ENCODE measurements at regions not wholly inside any gene's neighbourhood (a gene's known extent, or its start where the extent isn't known, plus 50 kb on each side); places are given as distances from the start of the nearest gene placed in this dataset.

DNA sequence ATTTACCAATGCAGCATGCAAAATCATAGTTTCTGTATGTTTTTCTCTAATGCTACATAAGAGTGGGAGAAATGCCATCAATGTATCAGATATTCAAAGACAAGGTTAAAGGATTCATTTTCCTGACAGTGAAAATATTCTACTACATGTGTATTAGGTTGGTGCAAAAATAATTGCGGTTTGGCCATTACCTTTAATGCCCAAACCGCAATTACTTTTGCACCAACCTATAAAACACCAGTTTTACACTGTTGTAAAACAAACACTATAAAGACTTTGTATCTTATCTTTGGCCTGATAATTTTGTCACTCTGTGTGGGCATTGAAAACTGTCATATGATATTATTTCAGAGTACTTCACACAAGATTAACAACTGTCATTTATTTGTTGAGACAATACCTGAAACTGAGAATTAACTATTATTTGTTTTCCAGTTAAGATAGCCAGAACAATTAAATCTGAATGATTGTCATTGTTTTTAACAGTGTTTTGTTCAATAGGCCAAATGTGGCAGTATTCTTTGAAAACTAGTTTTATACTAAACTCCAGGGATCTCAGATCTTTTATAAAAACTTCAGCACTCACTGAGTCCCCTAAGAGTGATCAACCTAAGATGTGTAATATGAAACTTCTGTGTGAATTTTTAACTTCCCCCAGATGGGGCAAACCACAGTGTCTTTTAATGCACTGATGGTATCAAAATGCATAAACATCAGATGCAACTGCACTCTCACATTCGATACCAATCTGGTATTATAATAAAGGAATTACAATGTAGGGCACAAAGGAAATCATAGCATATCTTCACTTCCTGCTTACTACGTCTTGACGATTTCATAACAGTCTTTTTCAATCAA is 53.8 kb upstream of the FBN2 start:
- Histone ChIP-seq H3K27me3 (ENCODE audit: control insufficient read depth, insufficient read depth, low read length) (no peaks in the 10 kb centered on the region), H3K9ac (ENCODE audit: low read depth, low read length) (no peak overlapping the region)

DNA sequence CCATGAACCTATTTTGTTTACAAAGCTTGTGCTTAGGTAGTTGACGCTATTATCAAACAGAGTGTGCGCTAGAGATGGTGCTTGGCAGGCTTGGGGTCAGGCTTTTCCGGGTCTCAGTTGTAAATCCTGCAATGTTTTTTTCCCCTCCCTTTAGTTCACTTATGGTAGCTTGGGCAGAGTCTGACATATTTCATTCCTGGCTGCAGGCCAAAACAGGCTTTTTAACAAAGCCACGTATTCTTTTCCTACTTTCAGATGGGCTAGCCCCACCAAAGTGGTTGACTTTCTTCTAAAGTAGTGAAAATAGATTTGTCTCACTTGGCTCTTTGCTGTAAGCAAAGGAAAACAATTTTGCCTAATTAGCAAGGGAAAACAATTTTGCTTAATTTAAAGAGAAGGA is 58.0 kb upstream of the FBN2 start:
- no peak overlapping the region for H3K9ac ChIP-seq (ENCODE audit: low read depth, low read length)
- H3K36me3 ChIP-seq (ENCODE audit: control insufficient read depth, insufficient read depth, low read length): no peaks in the 10 kb centered on the region
- no peaks in the 10 kb centered on the region for H3K27me3 ChIP-seq (ENCODE audit: control insufficient read depth, insufficient read depth, low read length)

More for the DNA sequence above, 53.8 kb upstream of the FBN2 start:
- no peak overlapping the region for H3K4me3 ChIP-seq (ENCODE audit: low read depth, low read length)
- no peaks in the 10 kb centered on the region for H3K4me1 ChIP-seq (ENCODE audit: control insufficient read depth, insufficient read depth, low read length)
- H3K9me3 ChIP-seq (ENCODE audit: control insufficient read depth, insufficient read depth, low read length): no peaks in the 10 kb centered on the region
- H3K36me3 ChIP-seq (ENCODE audit: control insufficient read depth, insufficient read depth, low read length): no peaks in the 10 kb centered on the region

DNA sequence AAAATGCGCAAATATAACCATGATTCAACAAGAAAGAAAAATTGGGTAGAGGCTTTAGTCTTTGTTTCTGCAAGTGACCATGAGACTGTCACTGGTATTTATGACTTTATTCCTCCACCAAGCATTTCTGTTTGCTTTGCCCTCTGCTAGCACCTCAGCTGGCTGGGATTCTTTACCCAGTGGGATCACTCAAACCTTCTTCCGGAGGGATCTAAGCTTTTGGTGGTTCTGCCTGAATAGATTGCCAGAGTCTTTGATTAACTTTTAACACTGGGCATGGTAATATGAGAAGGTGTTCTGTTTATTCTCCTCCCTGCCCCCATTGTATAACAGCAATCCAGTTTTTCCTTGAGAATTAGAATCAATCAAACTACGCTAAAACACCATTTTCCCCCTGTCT is 59.1 kb upstream of the FBN2 start:
- H3K36me3 ChIP-seq (ENCODE audit: control insufficient read depth, insufficient read depth, low read length): no peaks in the 10 kb centered on the region
- H3K9ac ChIP-seq (ENCODE audit: low read depth, low read length): no peak overlapping the region
- H3K4me3 ChIP-seq (ENCODE audit: low read depth, low read length): no peak overlapping the region
- no peaks in the 10 kb centered on the region for H3K9me3 ChIP-seq (ENCODE audit: control insufficient read depth, insufficient read depth, low read length)
- H3K4me1 ChIP-seq (ENCODE audit: control insufficient read depth, insufficient read depth, low read length): no peaks in the 10 kb centered on the region
- no peaks in the 10 kb centered on the region for H3K27me3 ChIP-seq (ENCODE audit: control insufficient read depth, insufficient read depth, low read length)

More for the DNA sequence above, 58.0 kb upstream of the FBN2 start:
- H3K4me1 ChIP-seq (ENCODE audit: control insufficient read depth, insufficient read depth, low read length): no peaks in the 10 kb centered on the region
- H3K4me3 ChIP-seq (ENCODE audit: low read depth, low read length): no peak overlapping the region
- no peaks in the 10 kb centered on the region for H3K9me3 ChIP-seq (ENCODE audit: control insufficient read depth, insufficient read depth, low read length)

DNA sequence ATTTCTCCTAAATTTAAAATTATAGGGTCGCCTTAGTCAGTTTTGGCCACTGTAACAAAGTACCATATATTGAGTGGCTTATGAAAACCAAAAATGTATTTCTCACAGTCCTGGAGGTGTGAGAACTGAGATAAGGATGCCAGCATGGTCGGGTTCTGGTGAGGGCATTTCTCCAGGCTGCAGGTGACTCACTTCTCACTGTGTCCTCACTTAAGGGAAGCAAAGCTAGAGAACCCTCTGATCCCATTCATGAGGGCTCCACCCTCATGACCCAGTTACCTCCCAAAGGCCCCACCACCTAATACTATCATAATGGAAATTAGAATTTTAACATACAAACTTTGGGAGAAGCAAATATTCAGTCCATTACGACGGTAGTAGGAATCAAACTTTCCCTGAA is 75.1 kb upstream of the FBN2 start:
- no peaks in the 10 kb centered on the region for H3K9me3 ChIP-seq (ENCODE audit: control insufficient read depth, insufficient read depth, low read length)
- H3K4me1 ChIP-seq (ENCODE audit: control insufficient read depth, insufficient read depth, low read length): no peaks in the 10 kb centered on the region
- no peaks in the 10 kb centered on the region for H3K36me3 ChIP-seq (ENCODE audit: control insufficient read depth, insufficient read depth, low read length)
- H3K4me3 ChIP-seq (ENCODE audit: low read depth, low read length): no peak overlapping the region
- H3K27me3 ChIP-seq (ENCODE audit: control insufficient read depth, insufficient read depth, low read length): no peaks in the 10 kb centered on the region
- H3K9ac ChIP-seq (ENCODE audit: low read depth, low read length): no peak overlapping the region

DNA sequence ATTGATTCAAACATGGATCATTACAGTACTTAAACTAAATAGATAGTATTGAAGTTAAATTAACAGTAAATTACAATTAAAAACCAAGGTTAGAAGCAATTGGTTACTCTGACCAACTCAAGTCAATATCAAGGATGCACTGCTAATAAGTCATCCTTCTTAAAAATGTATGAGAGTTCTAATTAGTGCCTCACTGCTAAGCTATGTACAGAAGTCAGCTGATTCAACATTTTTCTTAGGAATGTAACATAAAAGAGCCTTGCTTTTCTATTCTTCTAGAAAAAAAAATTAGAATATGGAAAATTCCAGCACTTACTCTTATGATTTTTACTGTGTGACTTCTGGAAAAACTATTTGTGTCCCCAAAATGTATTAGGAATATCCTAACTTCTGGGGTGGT is 75.7 kb upstream of the FBN2 start:
- H3K36me3 ChIP-seq (ENCODE audit: control insufficient read depth, insufficient read depth, low read length): no peaks in the 10 kb centered on the region
- H3K4me3 ChIP-seq (ENCODE audit: low read depth, low read length): no peak overlapping the region
- H3K4me1 ChIP-seq (ENCODE audit: control insufficient read depth, insufficient read depth, low read length): no peaks in the 10 kb centered on the region
- H3K27me3 ChIP-seq (ENCODE audit: control insufficient read depth, insufficient read depth, low read length): no peaks in the 10 kb centered on the region
- H3K9ac ChIP-seq (ENCODE audit: low read depth, low read length): no peak overlapping the region
- H3K9me3 ChIP-seq (ENCODE audit: control insufficient read depth, insufficient read depth, low read length): no peaks in the 10 kb centered on the region

DNA sequence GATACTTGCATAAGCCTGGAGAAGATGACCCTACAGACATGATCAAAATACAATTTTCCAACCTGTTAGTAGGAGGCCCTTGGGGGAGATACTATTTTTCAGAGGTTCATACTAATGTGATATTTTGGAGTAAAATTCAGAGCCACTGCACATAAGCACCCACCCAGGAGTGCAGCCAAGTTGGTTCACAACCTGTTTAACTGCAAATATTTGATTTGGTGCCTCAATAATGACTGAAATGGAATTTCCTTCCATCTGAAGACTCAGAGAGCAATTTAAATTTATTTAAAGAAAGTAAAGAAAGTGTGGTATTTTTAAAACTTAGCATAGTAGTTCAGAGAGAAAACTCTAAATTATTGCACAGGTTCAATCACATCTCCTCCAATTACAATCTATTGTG is 77.5 kb upstream of the FBN2 start:
- no peaks in the 10 kb centered on the region for H3K36me3 ChIP-seq (ENCODE audit: control insufficient read depth, insufficient read depth, low read length)
- no peak overlapping the region for H3K9ac ChIP-seq (ENCODE audit: low read depth, low read length)
- H3K27me3 ChIP-seq (ENCODE audit: control insufficient read depth, insufficient read depth, low read length): no peaks in the 10 kb centered on the region
- no peak overlapping the region for H3K4me3 ChIP-seq (ENCODE audit: low read depth, low read length)
- no peaks in the 10 kb centered on the region for H3K4me1 ChIP-seq (ENCODE audit: control insufficient read depth, insufficient read depth, low read length)
- no peaks in the 10 kb centered on the region for H3K9me3 ChIP-seq (ENCODE audit: control insufficient read depth, insufficient read depth, low read length)

DNA sequence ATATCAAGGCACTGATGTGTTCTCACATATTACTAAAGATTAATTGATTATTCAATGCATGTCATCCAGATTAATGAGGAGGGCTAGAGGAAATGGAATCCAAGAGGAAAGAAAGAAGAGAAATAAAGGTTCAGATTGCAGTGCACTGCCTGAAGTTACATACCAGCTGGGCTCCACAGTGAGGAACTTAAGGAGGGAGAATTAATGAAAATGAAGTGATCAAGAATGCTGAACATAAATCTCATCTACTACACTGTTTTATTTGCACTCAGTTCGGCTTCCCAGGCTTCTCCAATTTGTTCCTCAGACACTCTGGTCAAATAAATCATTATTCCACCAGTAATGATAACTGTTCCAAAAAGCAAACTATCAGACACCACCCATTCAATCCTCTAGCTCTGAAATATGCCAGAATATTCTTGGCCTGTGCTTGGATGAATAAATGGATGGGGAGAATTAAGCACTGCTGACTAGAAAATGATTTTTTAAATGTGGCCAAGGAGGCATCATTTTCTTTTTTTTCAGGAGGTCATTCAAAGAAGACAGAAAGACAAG is 88.6 kb upstream of the FBN2 start:
- Histone ChIP-seq H3K36me3 (ENCODE audit: control insufficient read depth, insufficient read depth, low read length) (no peaks in the 10 kb centered on the region), H3K4me3 (ENCODE audit: low read depth, low read length) (no peak overlapping the region), H3K9me3 (ENCODE audit: control insufficient read depth, insufficient read depth, low read length) (no peaks in the 10 kb centered on the region), H3K27me3 (ENCODE audit: control insufficient read depth, insufficient read depth, low read length) (no peaks in the 10 kb centered on the region), H3K4me1 (ENCODE audit: control insufficient read depth, insufficient read depth, low read length) (no peaks in the 10 kb centered on the region), H3K9ac (ENCODE audit: low read depth, low read length) (no peak overlapping the region)

DNA sequence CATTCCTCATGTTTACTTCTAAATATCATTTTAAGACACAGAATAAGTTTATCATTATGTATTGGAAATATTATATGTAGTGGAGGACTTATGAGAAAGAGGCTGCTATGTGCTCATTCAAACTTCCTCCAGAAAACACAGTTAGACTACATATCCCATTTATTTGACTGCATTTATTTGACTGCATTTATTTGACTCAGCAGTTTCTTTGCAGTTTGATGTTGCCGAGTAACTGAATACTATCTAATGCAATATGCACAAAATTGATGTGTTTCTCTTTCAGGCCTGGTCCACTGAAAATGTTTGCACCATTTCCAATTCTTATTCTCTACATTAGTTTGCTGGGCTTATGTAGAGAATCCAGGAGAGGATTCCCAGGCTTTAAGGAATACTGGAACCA is 89.9 kb upstream of the FBN2 start:
- Histone ChIP-seq H3K27me3 (ENCODE audit: control insufficient read depth, insufficient read depth, low read length) (no peaks in the 10 kb centered on the region), H3K9me3 (ENCODE audit: control insufficient read depth, insufficient read depth, low read length) (no peaks in the 10 kb centered on the region), H3K4me3 (ENCODE audit: low read depth, low read length) (no peak overlapping the region), H3K4me1 (ENCODE audit: control insufficient read depth, insufficient read depth, low read length) (no peaks in the 10 kb centered on the region), H3K36me3 (ENCODE audit: control insufficient read depth, insufficient read depth, low read length) (no peaks in the 10 kb centered on the region), H3K9ac (ENCODE audit: low read depth, low read length) (no peak overlapping the region)

DNA sequence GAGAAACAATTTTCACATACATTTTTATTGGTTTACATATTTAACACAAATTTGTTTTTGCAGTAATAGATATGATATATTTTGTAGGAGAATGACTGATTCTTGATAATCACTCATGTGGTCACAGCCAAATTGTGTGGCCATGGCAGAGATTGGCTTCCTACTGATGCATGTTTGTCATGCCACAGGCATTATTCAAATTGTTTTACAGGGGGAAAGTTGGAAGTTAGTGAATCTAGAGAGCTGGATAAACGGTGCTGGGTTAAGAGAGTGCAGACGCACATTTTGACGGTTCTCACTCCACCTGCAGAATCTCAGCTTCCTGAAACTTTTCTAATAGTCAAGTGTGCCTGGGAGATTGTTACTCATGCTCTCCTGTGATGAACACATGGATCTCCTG is 91.1 kb upstream of the FBN2 start:
- Histone ChIP-seq H3K4me1 (ENCODE audit: control insufficient read depth, insufficient read depth, low read length) (no peaks in the 10 kb centered on the region), H3K27me3 (ENCODE audit: control insufficient read depth, insufficient read depth, low read length) (no peaks in the 10 kb centered on the region), H3K9ac (ENCODE audit: low read depth, low read length) (no peak overlapping the region), H3K9me3 (ENCODE audit: control insufficient read depth, insufficient read depth, low read length) (no peaks in the 10 kb centered on the region), H3K36me3 (ENCODE audit: control insufficient read depth, insufficient read depth, low read length) (no peaks in the 10 kb centered on the region), H3K4me3 (ENCODE audit: low read depth, low read length) (no peak overlapping the region)

DNA sequence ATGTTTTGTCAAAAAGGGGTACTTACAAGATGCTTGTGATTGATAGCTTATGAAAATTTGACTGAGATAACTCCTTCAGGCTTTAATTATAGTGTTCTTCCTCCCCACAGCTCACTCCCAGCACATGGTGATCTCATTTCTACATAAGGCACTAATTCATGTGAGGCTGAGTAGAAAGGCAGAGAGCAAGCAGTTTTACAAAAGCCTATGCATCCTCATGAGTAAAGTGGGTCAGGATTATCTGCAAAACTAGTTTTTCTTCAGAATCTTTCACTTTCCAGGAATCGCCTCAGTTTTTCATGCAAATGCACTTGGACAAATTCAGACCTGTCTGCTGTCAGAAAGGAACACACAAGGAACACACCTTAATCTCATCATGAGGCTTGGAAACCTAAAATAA is 92.1 kb upstream of the FBN2 start:
- Histone ChIP-seq H3K9me3 (ENCODE audit: control insufficient read depth, insufficient read depth, low read length) (no peaks in the 10 kb centered on the region), H3K9ac (ENCODE audit: low read depth, low read length) (no peak overlapping the region), H3K4me3 (ENCODE audit: low read depth, low read length) (no peak overlapping the region), H3K4me1 (ENCODE audit: control insufficient read depth, insufficient read depth, low read length) (no peaks in the 10 kb centered on the region), H3K36me3 (ENCODE audit: control insufficient read depth, insufficient read depth, low read length) (no peaks in the 10 kb centered on the region), H3K27me3 (ENCODE audit: control insufficient read depth, insufficient read depth, low read length) (no peaks in the 10 kb centered on the region)

DNA sequence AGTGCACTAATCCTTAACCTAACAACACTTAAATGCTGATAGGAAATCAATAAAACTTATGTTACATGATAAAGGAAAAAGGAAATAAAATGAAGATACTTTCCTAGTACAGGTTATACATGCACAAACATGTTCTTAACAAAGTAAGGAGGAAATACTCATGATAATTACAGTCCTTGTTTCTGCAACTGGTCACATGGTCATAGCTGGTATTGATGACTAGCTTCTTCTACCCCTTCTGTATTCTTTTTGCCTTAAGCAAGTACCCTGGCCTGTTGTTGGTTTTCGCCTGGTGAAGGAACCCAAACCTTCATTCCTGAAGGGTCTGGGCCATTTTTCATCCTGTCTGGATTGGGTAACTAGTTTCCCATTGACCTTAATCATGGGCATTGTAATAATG is 93.7 kb upstream of the FBN2 start:
- H3K9ac ChIP-seq (ENCODE audit: low read depth, low read length): no peak overlapping the region
- H3K4me3 ChIP-seq (ENCODE audit: low read depth, low read length): no peak overlapping the region
- no peaks in the 10 kb centered on the region for H3K9me3 ChIP-seq (ENCODE audit: control insufficient read depth, insufficient read depth, low read length)
- no peaks in the 10 kb centered on the region for H3K36me3 ChIP-seq (ENCODE audit: control insufficient read depth, insufficient read depth, low read length)
- H3K4me1 ChIP-seq (ENCODE audit: control insufficient read depth, insufficient read depth, low read length): no peaks in the 10 kb centered on the region
- H3K27me3 ChIP-seq (ENCODE audit: control insufficient read depth, insufficient read depth, low read length): no peaks in the 10 kb centered on the region

DNA sequence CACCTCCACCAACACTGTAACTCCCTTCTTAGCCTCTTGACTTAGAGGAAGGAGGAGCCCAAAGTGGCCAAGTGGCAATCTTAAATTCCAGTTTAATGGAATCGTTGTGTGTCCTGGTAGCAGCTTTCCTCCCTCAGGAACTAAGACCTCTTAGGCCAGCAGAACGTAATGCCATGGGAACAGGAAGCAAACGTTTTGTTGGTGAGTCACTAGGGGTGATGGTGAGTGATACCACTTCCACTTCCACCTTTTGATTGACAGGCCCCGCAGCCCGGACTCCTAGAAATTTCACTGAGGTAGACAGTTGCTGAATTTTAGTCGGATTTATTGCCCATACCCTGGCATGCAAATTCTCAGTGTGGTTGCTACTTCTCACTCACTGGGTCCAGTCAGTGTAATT is 94.2 kb upstream of the FBN2 start:
- H3K4me3 ChIP-seq (ENCODE audit: low read depth, low read length): no peak overlapping the region
- H3K36me3 ChIP-seq (ENCODE audit: control insufficient read depth, insufficient read depth, low read length): no peaks in the 10 kb centered on the region
- no peaks in the 10 kb centered on the region for H3K9me3 ChIP-seq (ENCODE audit: control insufficient read depth, insufficient read depth, low read length)
- H3K9ac ChIP-seq (ENCODE audit: low read depth, low read length): no peak overlapping the region
- H3K27me3 ChIP-seq (ENCODE audit: control insufficient read depth, insufficient read depth, low read length): no peaks in the 10 kb centered on the region
- H3K4me1 ChIP-seq (ENCODE audit: control insufficient read depth, insufficient read depth, low read length): no peaks in the 10 kb centered on the region
